HS-5 (cell line): ENCODE measurements at regions not wholly inside any gene's neighbourhood (a gene's known extent, or its start where the extent isn't known, plus 50 kb on each side); places are given as distances from the start of the nearest gene placed in this dataset.

Experiments
- DNase-seq: peaks from one replicate; pipeline ENCODE4 v3.0.0-alpha.2; 2012; ENCODE audit warnings: low read depth

- DNase-seq = no peak
Observed at GRCh38 chr6:37105148-37106050, 64.6 kb upstream of the PIM1 start.

- DNase-seq = no peak
Observed at GRCh38 chr6:37106051-37106363, 63.9 kb upstream of the PIM1 start.

GRCh38 chr6:37106554-37106953 is 63.4 kb upstream of the PIM1 start:
- DNase-seq = no peak

- no peak for DNase-seq
Observed at GRCh38 chr6:37106982-37107491, 62.9 kb upstream of the PIM1 start.

- DNase-seq = no peak
Observed at GRCh38 chr6:37109714-37110499, 60.0 kb upstream of the PIM1 start.

DNA sequence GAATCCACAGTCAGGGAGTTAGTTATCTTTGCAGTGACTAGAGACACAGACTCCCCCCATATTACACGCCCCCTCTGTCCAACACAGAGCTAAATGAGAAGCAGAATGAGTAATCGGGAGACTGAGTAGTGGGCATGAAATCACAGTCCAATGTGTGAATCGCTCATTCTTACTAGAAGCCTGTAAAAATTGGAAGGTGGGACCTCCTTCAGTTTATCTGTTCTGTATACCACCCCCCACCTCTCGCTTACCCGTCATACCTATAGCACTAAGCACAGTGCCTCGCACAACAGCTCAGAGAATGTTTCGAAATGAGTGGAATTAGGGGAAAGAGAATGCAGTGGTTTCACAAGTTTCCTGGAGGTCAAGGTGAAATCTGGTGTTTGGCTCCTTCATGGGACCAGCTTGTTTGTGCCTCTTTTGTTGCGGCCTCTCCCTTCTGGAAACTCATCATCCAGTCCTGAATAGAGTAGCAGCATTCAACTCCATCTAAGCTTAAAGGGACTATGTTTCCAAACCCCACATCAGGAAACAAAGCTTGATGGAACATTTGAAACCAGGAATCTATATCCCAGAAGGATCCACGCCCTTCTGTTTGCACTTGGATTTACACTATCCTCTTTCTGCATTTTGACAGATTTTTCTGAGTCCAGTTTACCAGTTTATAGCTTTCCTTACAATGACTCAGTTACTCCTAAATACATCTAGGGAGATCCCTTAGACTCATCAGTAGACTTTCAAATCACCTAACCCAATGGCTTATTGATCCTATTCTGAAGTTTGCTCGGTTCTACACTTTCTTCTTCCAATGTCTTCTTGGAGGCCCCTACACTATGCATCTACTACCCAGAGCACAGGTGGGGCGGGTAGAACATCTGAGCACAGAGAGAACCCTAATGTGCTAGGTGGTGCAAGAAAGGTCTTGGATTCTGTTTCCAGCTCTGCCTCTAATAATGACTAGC is 59.2 kb upstream of the PIM1 start:
- no peak for DNase-seq

GRCh38 chr6:37113976-37114375 is 56.0 kb upstream of the PIM1 start:
- DNase-seq = no peak

DNA sequence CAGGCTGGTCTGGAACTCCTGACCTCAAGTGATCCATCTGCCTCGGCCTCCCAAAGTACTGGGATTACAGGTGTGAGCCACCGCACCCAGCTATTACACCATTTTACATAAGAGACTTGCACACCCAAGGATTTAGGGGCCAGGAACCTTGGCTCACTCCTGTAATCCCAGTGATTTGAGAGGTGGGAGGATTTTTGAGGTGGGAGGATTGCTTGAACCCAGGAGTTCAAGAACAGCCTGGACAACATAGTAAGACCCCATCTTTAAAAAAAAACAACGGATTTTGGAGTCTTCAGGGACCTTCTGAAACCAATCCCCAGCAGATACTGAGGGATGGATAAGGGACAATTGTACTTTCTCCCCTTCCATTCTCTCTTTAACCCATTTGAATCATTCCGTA is 55.3 kb upstream of the PIM1 start:
- no peak for DNase-seq

GRCh38 chr6:37115236-37115895 is 54.6 kb upstream of the PIM1 start:
- DNase-seq = no peak

GRCh38 chr6:37116326-37116725 is 53.6 kb upstream of the PIM1 start:
- DNase-seq = no peak

GRCh38 chr6:37119387-37119886 is 50.5 kb upstream of the PIM1 start:
- DNase-seq = no peak
